G401.6 (cell line): ENCODE measurements at regions not wholly inside any gene's neighbourhood (a gene's known extent, or its start where the extent isn't known, plus 50 kb on each side); places are given as distances from the start of the nearest gene placed in this dataset.
"Not testable (repeated sequence)": the region's sequence is repeated elsewhere in the genome, so short reads cannot be mapped to it uniquely, and the experiment has no call there.

Experiments
- FAIRE-seq: peaks from 2 replicates; lab custom pipeline; 2012; peaks lifted over from hg19 to GRCh38; lab: Jason Lieb, UNC

GRCh38 chr6:91099479-91099878 is 512.6 kb upstream of the MAP3K7 start:
- no peak for FAIRE-seq

- FAIRE-seq = no peak
Observed at GRCh38 chr6:91098006-91098405, 511.1 kb upstream of the MAP3K7 start.

GRCh38 chr6:91097364-91097763 is 510.5 kb upstream of the MAP3K7 start:
- no peak for FAIRE-seq

- FAIRE-seq = no peak
Observed at GRCh38 chr6:91094806-91095475, 508.1 kb upstream of the MAP3K7 start.

- FAIRE-seq = no peak
Observed at GRCh38 chr6:91094341-91094740, 507.5 kb upstream of the MAP3K7 start.

GRCh38 chr6:91088976-91089375 is 502.1 kb upstream of the MAP3K7 start:
- FAIRE-seq = no peak

- FAIRE-seq = no peak
Observed at GRCh38 chr6:91088515-91088914, 501.6 kb upstream of the MAP3K7 start.

- FAIRE-seq = no peak
Observed at GRCh38 chr6:91087908-91088307, 501.0 kb upstream of the MAP3K7 start.

- FAIRE-seq = no peak
Observed at GRCh38 chr6:91083211-91083610, 496.3 kb upstream of the MAP3K7 start.

- no peak for FAIRE-seq
Observed at GRCh38 chr6:91082311-91082832, 495.5 kb upstream of the MAP3K7 start.

- peak; percentile 58 for FAIRE-seq
Observed at GRCh38 chr6:91081452-91082067, 494.7 kb upstream of the MAP3K7 start.

GRCh38 chr6:91080871-91081270 is 494.0 kb upstream of the MAP3K7 start:
- no peak for FAIRE-seq

GRCh38 chr6:91079969-91080368 is 493.1 kb upstream of the MAP3K7 start:
- FAIRE-seq = no peak

GRCh38 chr6:91075244-91075976 is 488.5 kb upstream of the MAP3K7 start:
- no peak for FAIRE-seq

GRCh38 chr6:91063362-91063761 is 476.5 kb upstream of the MAP3K7 start:
- no peak for FAIRE-seq

- no peak for FAIRE-seq
Observed at GRCh38 chr6:91057689-91058088, 470.8 kb upstream of the MAP3K7 start.

GRCh38 chr6:91055959-91056358 is 469.1 kb upstream of the MAP3K7 start:
- no peak for FAIRE-seq

GRCh38 chr6:91052473-91053450 is 465.9 kb upstream of the MAP3K7 start:
- FAIRE-seq = not testable (repeated sequence)

- no peak for FAIRE-seq
Observed at GRCh38 chr6:91045161-91045560, 458.3 kb upstream of the MAP3K7 start.

- no peak for FAIRE-seq
Observed at GRCh38 chr6:91043751-91044150, 456.9 kb upstream of the MAP3K7 start.

- FAIRE-seq = no peak
Observed at GRCh38 chr6:91042656-91043055, 455.8 kb upstream of the MAP3K7 start.

GRCh38 chr6:91033964-91034363 is 447.1 kb upstream of the MAP3K7 start:
- FAIRE-seq = no peak
